Astrocyte (in vitro differentiated cells and primary cell): ENCODE measurements at regions not wholly inside any gene's neighbourhood (a gene's known extent, or its start where the extent isn't known, plus 50 kb on each side); places are given as distances from the start of the nearest gene placed in this dataset.
A peak's percentile ranks its signal among the peaks of the same experiment; 100 is the strongest.

Source experiments
- DNase-seq: peaks from one replicate; pipeline ENCODE4 v3.0.0-alpha.2; 2010; ENCODE audit warnings: low read depth
- FAIRE-seq: peaks from 2 replicates; lab custom pipeline; 2011; peaks lifted over from hg19 to GRCh38; lab: Jason Lieb, UNC
- H2AFZ ChIP-seq: 2 replicates; pipeline ENCODE4 v1.6.0; 2012; ENCODE audit warnings: low read depth, low read length, inconsistent platforms
- H3K27ac ChIP-seq: 2 replicates; pipeline ENCODE4 v1.5.1; 2011; ENCODE audit warnings: low read depth, low read length, inconsistent platforms
- H3K27me3 ChIP-seq: 2 replicates; pipeline ENCODE4 v1.6.0; 2011; ENCODE audit warnings: low read length, inconsistent platforms; ENCODE audit not compliant: insufficient read depth
- H3K36me3 ChIP-seq: 2 replicates; pipeline ENCODE4 v1.5.1; 2011; ENCODE audit warnings: low read length, inconsistent platforms; ENCODE audit not compliant: insufficient read depth
- H3K4me1 ChIP-seq: 2 replicates; pipeline ENCODE4 v1.5.1; 2011; ENCODE audit warnings: low read length, inconsistent platforms; ENCODE audit not compliant: insufficient read depth
- H3K4me2 ChIP-seq: 2 replicates; pipeline ENCODE4 v1.6.0; 2012; ENCODE audit warnings: low read length, inconsistent platforms
- H3K4me3 ChIP-seq: 2 replicates; pipeline ENCODE4 v1.5.1; 2011; ENCODE audit warnings: low read depth, mild to moderate bottlenecking, low read length, inconsistent platforms; ENCODE audit not compliant: insufficient read depth
- H3K79me2 ChIP-seq: 2 replicates; pipeline ENCODE4 v1.6.0; 2012; ENCODE audit warnings: mild to moderate bottlenecking, low read length, inconsistent platforms; ENCODE audit not compliant: insufficient read depth
- H3K9ac ChIP-seq: 2 replicates; pipeline ENCODE4 v1.6.0; 2012; ENCODE audit warnings: mild to moderate bottlenecking, low read length, inconsistent platforms
- H3K9me3 ChIP-seq: 2 replicates; pipeline ENCODE4 v1.5.1; 2012; ENCODE audit warnings: low read depth, mild to moderate bottlenecking, low read length, inconsistent platforms; ENCODE audit not compliant: insufficient read depth
- H4K20me1 ChIP-seq: 2 replicates; pipeline ENCODE4 v1.6.0; 2012; ENCODE audit warnings: low read length, inconsistent platforms; ENCODE audit not compliant: insufficient read depth
- H3K27ac Mint-ChIP-seq: one replicate; pipeline ENCODE4 v1.8.0; 2021; ENCODE audit warnings: mild to moderate bottlenecking, mixed read lengths; ENCODE audit not compliant: unreplicated experiment
- H3K27me3 Mint-ChIP-seq: one replicate; pipeline ENCODE4 v1.8.0; 2021; ENCODE audit warnings: low read depth, mixed read lengths; ENCODE audit not compliant: unreplicated experiment
- H3K36me3 Mint-ChIP-seq: one replicate; pipeline ENCODE4 v1.8.0; 2021; ENCODE audit warnings: low read depth, mixed read lengths; ENCODE audit not compliant: unreplicated experiment
- H3K4me1 Mint-ChIP-seq: one replicate; pipeline ENCODE4 v1.8.0; 2021; ENCODE audit warnings: low read depth, mixed read lengths; ENCODE audit not compliant: unreplicated experiment
- H3K4me3 Mint-ChIP-seq: one replicate; pipeline ENCODE4 v1.8.0; 2021; ENCODE audit warnings: mild to moderate bottlenecking, moderate library complexity, mixed read lengths; ENCODE audit not compliant: unreplicated experiment
- H3K9me3 Mint-ChIP-seq: one replicate; pipeline ENCODE4 v1.8.0; 2021; ENCODE audit warnings: mild to moderate bottlenecking, mixed read lengths; ENCODE audit not compliant: unreplicated experiment
- CTCF ChIP-seq: IDR thresholded peaks from 2 replicates; pipeline ENCODE4 v1.5.1; 2011; ENCODE audit warnings: low read depth, mild to moderate bottlenecking, inconsistent platforms, low read length, moderate library complexity; ENCODE audit not compliant: insufficient read depth
- EZH2 ChIP-seq: IDR thresholded peaks from 2 replicates; pipeline ENCODE4 v1.6.1; 2012; ENCODE audit warnings: mild to moderate bottlenecking, low read length, inconsistent platforms; ENCODE audit not compliant: insufficient read depth

GRCh38 chr11:116333001-116333535 lies 439.7 kb downstream of the BUD13 start:
- FAIRE-seq, result no peak
- Histone ChIP-seq H3K4me1 (no peaks in the 10 kb centered on the region), H3K9ac (no peak overlapping the region), H4K20me1 (no peaks in the 10 kb centered on the region), H3K4me3 (no peak overlapping the region), H3K27ac (no peak overlapping the region), H3K27me3 (no peaks in the 10 kb centered on the region), H3K79me2 (no peaks in the 10 kb centered on the region), H3K4me2 (no peak overlapping the region), H3K36me3 (no peaks in the 10 kb centered on the region), H3K9me3 (peaks cover 4% of the 10 kb centered on the region), H2AFZ (no peak overlapping the region)
- H3K4me1 Mint-ChIP-seq, result peaks cover 12% of the 10 kb centered on the region
- no peak for DNase-seq
- peaks cover 18% of the 10 kb centered on the region for H3K9me3 Mint-ChIP-seq
- peaks cover 14% of the 10 kb centered on the region for H3K27me3 Mint-ChIP-seq
- peak overlapping the region; percentile 80 for H3K27ac Mint-ChIP-seq
- no peak overlapping the region for H3K4me3 Mint-ChIP-seq
- TF ChIP-seq EZH2 (no peak), CTCF (no peak)
- no peaks in the 10 kb centered on the region for H3K36me3 Mint-ChIP-seq

DNA sequence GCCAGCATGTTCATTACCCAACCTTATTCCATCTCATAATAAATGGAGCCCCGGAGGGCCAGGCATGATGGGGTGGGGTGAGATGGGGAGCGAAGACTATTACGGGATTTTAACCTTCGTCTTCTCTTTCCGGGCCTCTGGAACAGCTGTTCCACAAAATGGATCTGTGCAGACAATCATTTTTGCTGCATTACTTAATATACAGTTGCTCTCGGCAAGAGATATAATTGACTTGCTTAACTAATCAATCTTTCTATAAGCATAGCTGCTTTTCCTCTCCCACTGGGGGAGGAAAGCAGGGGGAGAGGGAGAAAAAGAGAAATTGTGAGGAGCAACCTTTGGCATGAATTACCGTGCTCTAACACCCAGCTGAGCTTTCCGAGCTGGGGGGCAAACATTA lies 440.4 kb downstream of the BUD13 start:
- no peak for TF ChIP-seq CTCF
- no peak for TF ChIP-seq EZH2
- Mint-ChIP-seq H3K9me3 (peaks cover 21% of the 10 kb centered on the region), H3K36me3 (no peaks in the 10 kb centered on the region), H3K27ac (no peak overlapping the region), H3K27me3 (peaks cover 15% of the 10 kb centered on the region), H3K4me3 (no peak overlapping the region), H3K4me1 (peaks cover 12% of the 10 kb centered on the region)
- H2AFZ ChIP-seq, result no peak overlapping the region
- H3K4me3 ChIP-seq, result no peak overlapping the region
- no peak overlapping the region for H3K9ac ChIP-seq
- H3K79me2 ChIP-seq, result no peaks in the 10 kb centered on the region
- H3K36me3 ChIP-seq, result no peaks in the 10 kb centered on the region
- H3K4me2 ChIP-seq, result no peak overlapping the region
- peaks cover 4% of the 10 kb centered on the region for H3K9me3 ChIP-seq
- no peak overlapping the region for H3K27ac ChIP-seq
- no peaks in the 10 kb centered on the region for H4K20me1 ChIP-seq
- H3K4me1 ChIP-seq, result no peaks in the 10 kb centered on the region
- DNase-seq (no peak), FAIRE-seq (no peak)
- H3K27me3 ChIP-seq, result no peaks in the 10 kb centered on the region

GRCh38 chr11:116331381-116331780 lies 441.4 kb downstream of the BUD13 start:
- no peak overlapping the region for H2AFZ ChIP-seq

More at GRCh38 chr11:116331381-116331780, 441.4 kb downstream of the BUD13 start:
- Histone ChIP-seq H3K4me1 (no peaks in the 10 kb centered on the region), H3K27me3 (no peaks in the 10 kb centered on the region), H3K9ac (no peak overlapping the region), H3K27ac (no peak overlapping the region), H4K20me1 (no peaks in the 10 kb centered on the region), H3K9me3 (peaks cover 4% of the 10 kb centered on the region), H3K4me3 (no peak overlapping the region), H3K36me3 (no peaks in the 10 kb centered on the region), H3K4me2 (no peak overlapping the region), H3K79me2 (no peaks in the 10 kb centered on the region)
- FAIRE-seq (no peak), DNase-seq (no peak)
- H3K27ac Mint-ChIP-seq, result no peak overlapping the region
- H3K4me3 Mint-ChIP-seq, result no peak overlapping the region
- H3K27me3 Mint-ChIP-seq, result peaks cover 24% of the 10 kb centered on the region
- H3K4me1 Mint-ChIP-seq, result peaks cover 12% of the 10 kb centered on the region
- no peaks in the 10 kb centered on the region for H3K36me3 Mint-ChIP-seq
- TF ChIP-seq EZH2 (no peak), CTCF (no peak)
- H3K9me3 Mint-ChIP-seq, result peaks cover 16% of the 10 kb centered on the region
